HL-60/S4 (cell line): ENCODE measurements at regions not wholly inside any gene's neighbourhood (a gene's known extent, or its start where the extent isn't known, plus 50 kb on each side); places are given as distances from the start of the nearest gene placed in this dataset.
"Not testable (repeated sequence)": the region's sequence is repeated elsewhere in the genome, so short reads cannot be mapped to it uniquely, and the experiment has no call there.

Experiments
- in situ Hi-C: fragments of 300-500 bp; cut with MboI; formaldehyde crosslinking; loops from 2 replicates; pipeline ENCODE4 v1.14.3; 2022; ENCODE audit warnings: low sequenced_read_pairs

DNA sequence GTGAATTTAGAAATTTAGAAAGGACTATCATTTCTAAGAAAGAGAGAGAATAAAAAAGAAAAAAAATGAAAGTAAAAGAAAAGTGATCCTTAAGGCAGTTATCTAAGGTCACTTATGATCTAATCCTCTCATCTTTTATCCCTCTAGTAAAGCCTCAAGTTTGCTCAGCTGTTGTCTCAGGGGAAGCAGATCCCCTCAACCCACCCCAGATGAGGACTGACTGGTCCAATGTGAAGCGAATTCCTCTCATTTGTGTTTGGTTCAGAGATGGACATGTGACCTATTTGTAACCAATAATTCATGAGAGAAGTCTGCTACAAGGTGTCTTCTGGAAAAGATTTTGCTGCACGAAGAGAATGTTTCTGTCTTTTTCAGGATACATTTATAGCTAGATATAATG, 1591.3 kb downstream of the ADGRL3 start:
- in situ Hi-C loops = no loop called here

GRCh38 chr4:62771983-62772557, 1571.9 kb downstream of the ADGRL3 start:
- in situ Hi-C loops = no loop called here

- in situ Hi-C loops = no loop called here
Observed at GRCh38 chr4:62740296-62740695, 1540.2 kb downstream of the ADGRL3 start.

DNA sequence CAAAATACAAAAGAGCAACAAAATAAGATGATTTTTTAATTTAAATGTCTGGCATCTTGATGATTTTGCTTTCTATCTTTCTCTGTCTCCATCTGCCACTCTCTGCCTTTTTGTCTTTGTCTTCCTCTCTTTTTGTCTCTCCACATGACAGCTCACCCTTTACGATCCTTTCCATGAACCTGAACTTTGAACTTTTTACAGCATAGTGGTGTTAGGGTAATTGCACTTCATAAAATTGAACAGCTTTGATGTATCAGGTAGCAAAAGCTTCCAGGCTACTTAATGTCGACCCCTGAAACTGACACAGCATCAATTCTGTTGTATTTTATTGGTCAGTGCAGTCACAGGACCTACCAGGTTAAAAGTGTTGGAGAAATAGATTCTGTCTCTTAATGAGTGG, 1517.0 kb downstream of the ADGRL3 start:
- in situ Hi-C loops = no loop called here

GRCh38 chr4:62711575-62711974, 1511.4 kb downstream of the ADGRL3 start:
- in situ Hi-C loops = no loop called here

GRCh38 chr4:62709618-62710252, 1509.6 kb downstream of the ADGRL3 start:
- in situ Hi-C loops = no loop called here

DNA sequence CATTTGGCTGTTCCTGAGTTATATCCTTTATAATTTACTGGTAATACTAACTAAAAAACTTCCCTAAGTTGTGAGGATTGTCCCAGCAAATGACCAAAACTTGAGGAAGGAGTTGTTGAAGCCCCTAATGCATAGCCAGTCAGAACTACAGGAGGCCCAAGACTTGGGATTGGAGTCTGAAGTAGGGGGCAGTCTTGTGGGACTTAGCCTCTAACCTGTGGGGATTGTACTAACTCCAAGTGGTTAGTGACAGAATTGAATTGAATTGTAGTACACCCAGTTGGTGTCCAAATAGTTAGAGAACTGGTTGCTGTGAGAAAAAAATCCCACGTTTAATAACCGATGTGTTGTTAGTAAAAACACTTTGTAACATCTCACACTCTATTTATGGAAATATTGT, 1506.3 kb downstream of the ADGRL3 start:
- in situ Hi-C loops = no loop called here

DNA sequence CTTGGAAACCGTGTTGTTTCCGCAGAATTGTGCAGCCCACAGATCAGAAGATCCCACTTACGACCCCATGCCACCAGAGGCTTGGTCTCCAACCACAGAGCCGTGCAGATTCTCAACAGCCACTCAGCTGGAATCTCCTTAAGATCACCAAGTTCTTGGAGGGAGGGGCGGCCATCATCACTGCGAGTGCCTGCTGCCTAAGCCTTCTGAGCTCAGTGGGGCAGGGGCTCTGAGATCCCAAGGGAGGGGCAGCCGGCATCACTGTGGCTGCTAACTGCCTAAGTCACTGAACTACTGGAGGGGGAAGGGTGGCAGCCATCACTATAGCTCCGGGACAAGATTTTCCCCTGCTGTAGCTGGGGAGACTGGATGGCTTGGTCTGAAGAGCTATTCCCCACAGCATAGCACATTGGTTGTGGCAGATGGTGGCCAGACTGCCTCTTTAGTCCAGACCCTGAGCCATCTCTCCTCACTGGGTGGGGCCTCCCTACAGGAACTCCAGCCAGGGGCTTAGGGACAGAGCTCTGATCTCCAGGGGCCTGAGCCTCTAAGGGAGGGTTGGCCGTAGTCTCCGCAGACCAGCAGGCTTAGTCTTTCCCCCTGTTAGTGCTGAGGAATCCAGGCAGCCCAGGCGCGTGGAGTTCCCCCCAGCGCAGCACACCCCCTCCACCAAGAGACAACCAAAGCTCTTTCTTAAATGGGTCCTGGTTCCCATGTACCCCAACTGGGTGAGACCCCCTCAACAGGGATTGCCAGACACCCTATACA, 1483.9 kb downstream of the ADGRL3 start:
- in situ Hi-C loops = no loop called here

GRCh38 chr4:62676962-62677361, 1476.8 kb downstream of the ADGRL3 start:
- in situ Hi-C loops = no loop called here

GRCh38 chr4:62670514-62670913, 1470.4 kb downstream of the ADGRL3 start:
- in situ Hi-C loops = no loop called here

DNA sequence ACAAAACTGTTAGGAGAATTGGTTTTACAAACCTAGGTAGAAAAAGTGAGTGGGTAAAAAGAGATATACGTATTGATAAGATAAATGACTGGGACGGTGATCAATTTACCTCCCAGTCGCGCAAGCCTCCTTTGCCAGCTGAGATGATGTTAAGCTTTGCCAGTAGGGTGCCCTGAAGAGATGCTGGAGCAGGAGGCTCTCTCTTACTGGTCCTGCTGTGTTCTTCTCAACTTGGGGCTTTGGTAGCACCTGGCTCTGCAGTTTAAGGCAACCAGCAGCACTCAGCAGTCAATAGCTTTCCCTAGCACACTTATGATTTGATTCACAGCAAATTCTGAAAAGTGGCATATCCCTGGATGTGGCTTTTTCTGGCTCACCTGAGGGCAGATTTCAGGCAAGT, 1461.7 kb downstream of the ADGRL3 start:
- in situ Hi-C loops = no loop called here

- in situ Hi-C loops = no loop called here
Observed at GRCh38 chr4:62656006-62656405, 1455.9 kb downstream of the ADGRL3 start.

- in situ Hi-C loops = no loop called here
Observed at GRCh38 chr4:62644372-62644771, 1444.2 kb downstream of the ADGRL3 start.

GRCh38 chr4:62640296-62640695, 1440.2 kb downstream of the ADGRL3 start:
- in situ Hi-C loops = no loop called here

DNA sequence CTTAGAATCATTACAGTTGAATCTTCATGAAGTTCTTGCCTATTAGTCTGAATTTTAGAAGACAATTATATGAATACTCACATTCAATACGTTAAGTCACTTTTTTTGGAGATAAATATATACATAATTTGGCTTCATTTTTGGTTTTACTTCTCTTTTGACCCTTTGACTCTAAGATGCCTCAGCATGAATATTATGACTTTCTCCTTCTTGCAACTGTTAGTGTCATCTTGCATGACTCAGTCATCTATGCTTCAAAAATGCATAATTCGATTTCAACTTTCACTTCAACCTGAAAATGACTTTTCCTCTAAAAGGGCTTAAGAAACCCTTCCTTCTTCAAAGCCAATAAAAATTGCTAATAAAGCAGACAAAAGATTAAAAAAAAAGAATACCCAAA, 1427.5 kb downstream of the ADGRL3 start:
- in situ Hi-C loops = no loop called here

- in situ Hi-C loops = no loop called here
Observed at GRCh38 chr4:62627141-62627540, 1427.0 kb downstream of the ADGRL3 start.

DNA sequence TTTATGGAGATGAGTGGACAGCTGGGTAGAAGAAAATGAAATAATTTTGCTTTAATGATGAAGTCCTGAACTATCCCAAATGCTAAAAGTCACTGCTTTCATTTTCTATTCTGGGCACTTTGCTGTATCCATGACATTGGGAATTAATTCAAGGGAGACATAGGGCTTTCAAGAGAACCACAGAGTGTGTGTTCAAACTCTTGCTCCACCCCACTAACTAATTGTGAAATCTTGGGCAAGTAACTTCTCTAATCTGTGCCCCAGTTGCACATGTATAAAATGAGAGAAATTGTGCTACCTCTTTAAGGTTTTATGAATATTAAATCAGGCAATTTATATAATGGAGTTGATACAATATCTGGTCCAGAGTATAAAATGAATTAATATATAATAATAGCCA, 1422.0 kb downstream of the ADGRL3 start:
- in situ Hi-C loops = no loop called here

GRCh38 chr4:62619971-62620370, 1419.8 kb downstream of the ADGRL3 start:
- in situ Hi-C loops = no loop called here

DNA sequence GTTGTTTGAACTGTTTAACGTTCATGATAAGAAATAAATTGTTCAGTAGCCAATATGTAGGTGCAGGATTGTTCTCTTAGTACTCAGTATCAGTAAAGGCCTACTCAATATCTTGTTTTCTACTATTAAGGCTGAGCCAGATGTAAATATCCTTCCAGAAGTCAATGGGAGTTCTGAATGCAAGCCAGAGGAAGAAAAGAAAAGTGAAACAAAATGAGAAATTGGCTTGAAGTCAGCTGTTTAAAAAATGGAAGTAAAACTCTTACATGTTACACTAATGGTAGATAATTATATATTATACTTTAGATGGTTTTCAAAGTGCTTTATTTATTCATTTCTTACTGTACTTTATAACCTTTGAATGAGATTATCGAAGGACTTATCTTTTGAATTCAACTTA, 1417.9 kb downstream of the ADGRL3 start:
- in situ Hi-C loops = no loop called here

- in situ Hi-C loops = no loop called here
Observed at GRCh38 chr4:62601737-62602136, 1401.6 kb downstream of the ADGRL3 start.

GRCh38 chr4:62595265-62595664, 1395.1 kb downstream of the ADGRL3 start:
- in situ Hi-C loops = not testable (repeated sequence)

DNA sequence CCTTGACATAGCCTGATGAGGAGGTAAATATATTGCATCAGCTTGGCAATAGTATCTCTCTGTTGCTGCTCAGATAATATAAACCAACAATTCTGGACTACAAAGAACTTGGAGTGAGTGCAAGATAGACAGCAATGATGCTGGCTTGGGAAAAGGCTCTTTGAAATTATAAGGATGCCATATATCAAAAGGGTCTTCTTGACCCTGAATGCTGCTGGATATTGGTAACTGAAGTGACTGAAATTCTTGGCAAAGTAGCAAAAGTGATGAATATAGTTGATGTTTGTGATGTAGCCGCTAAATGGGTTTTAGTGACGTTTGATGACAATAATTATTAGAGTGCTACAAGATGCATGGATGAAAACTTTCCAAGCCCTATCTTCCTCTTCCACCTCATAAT, 1391.6 kb downstream of the ADGRL3 start:
- in situ Hi-C loops = no loop called here
